GM12878 (cell line): ENCODE measurements at regions not wholly inside any gene's neighbourhood (a gene's known extent, or its start where the extent isn't known, plus 50 kb on each side); places are given as distances from the start of the nearest gene placed in this dataset.

Source experiments
- ATAC-seq: fragments of 200-7000 bp; cut with Tn5 transposase; 3 replicates; pipeline ENCODE4 v1.9.1; 2020; ENCODE audit warnings: mild to moderate bottlenecking, moderate library complexity
- BruUV-seq: library from RNA; stranded (reverse); fragments of 400-500 nt; replicated peaks from 2 replicates; lab custom pipeline; 2021; lab: Mats Ljungman, UMichigan
- CTCF ChIA-PET: fragments of 300-600 bp; sonication (Branson Sonifier 250); formaldehyde crosslinking; extraction: SDS; loops from one replicate; lab custom pipeline; 2021; ENCODE audit warnings: inconsistent platforms; lab: Yijun Ruan, JAX
- POLR2A ChIA-PET: fragments of 350-600 bp; formaldehyde crosslinking; extraction: SDS; loops from one replicate; lab custom pipeline; 2021; ENCODE audit warnings: inconsistent platforms; lab: Charles Lee
- RAD21 ChIA-PET: fragments of 300-600 bp; sonication (Branson Sonifier 250); formaldehyde crosslinking; loops from one replicate; lab custom pipeline; 2023; ENCODE audit warnings: antibody characterized with exemption; ENCODE audit not compliant: unreplicated experiment; lab: Charles Lee
- SMC1A ChIA-PET: fragments of 300-600 bp; sonication (Branson Sonifier 250); formaldehyde crosslinking; loops from one replicate; lab custom pipeline; 2023; ENCODE audit not compliant: unreplicated experiment, uncharacterized antibody; lab: Charles Lee
- DNase-seq: peaks from one replicate; pipeline ENCODE4 v3.0.0-alpha.2; 2011; ENCODE audit warnings: low read depth, low spot score
- FAIRE-seq: peaks from 3 replicates; lab custom pipeline; 2011; peaks lifted over from hg19 to GRCh38; lab: Jason Lieb, UNC
- H2AFZ ChIP-seq: 2 replicates; pipeline ENCODE4 v1.6.0; 2011; ENCODE audit warnings: low read depth, low read length, control low read depth; ENCODE audit not compliant: control insufficient read depth
- H3K27ac ChIP-seq: 2 replicates; pipeline ENCODE4 v1.5.1; 2011; ENCODE audit warnings: control low read depth; ENCODE audit not compliant: control insufficient read depth, insufficient read depth
- H3K27me3 ChIP-seq, 2 experiments: replicated peaks in 1 of 2; 2 replicates each; pipeline versions ENCODE4 v1.6.0 to v1.6.1; 2011; ENCODE audit warnings: low read length in 1 of 2; ENCODE audit not compliant: control insufficient read depth in 2 of 2, insufficient read depth in 2 of 2
- H3K36me3 ChIP-seq, 2 experiments: 2 replicates each; pipeline ENCODE4 v1.5.1; 2011; ENCODE audit warnings: low read length in 1 of 2; ENCODE audit not compliant: control insufficient read depth in 2 of 2, insufficient read depth in 2 of 2
- H3K4me1 ChIP-seq: 2 replicates; pipeline ENCODE4 v1.6.1; 2011; ENCODE audit warnings: mild to moderate bottlenecking, low read length, moderate library complexity, mixed read lengths; ENCODE audit not compliant: control insufficient read depth, insufficient read depth
- H3K4me2 ChIP-seq: 2 replicates; pipeline ENCODE4 v1.6.0; 2011; ENCODE audit warnings: control low read depth; ENCODE audit not compliant: control insufficient read depth, insufficient read depth
- H3K4me3 ChIP-seq: fragments of 200-600 bp; sonication (generic); 2 replicates; pipeline ENCODE4 v1.5.1; 2016
- H3K79me2 ChIP-seq: 2 replicates; pipeline ENCODE4 v1.6.0; 2011; ENCODE audit warnings: low read length; ENCODE audit not compliant: control insufficient read depth, insufficient read depth
- H3K9ac ChIP-seq: 2 replicates; pipeline ENCODE4 v1.8.0; 2011; ENCODE audit warnings: low read length, control low read depth, mixed read lengths; ENCODE audit not compliant: control insufficient read depth, insufficient read depth
- H3K9me3 ChIP-seq: replicated peaks from 3 replicates; pipeline ENCODE4 v1.5.1; 2011; ENCODE audit warnings: mild to moderate bottlenecking, low read length; ENCODE audit not compliant: control insufficient read depth, insufficient read depth
- H4K20me1 ChIP-seq: 2 replicates; pipeline ENCODE4 v1.6.0; 2011; ENCODE audit not compliant: control insufficient read depth, insufficient read depth
- NR2C1 ChIP-seq: fragments of 450-650 bp; IDR thresholded peaks from 2 replicates; pipeline ENCODE4 v1.6.1; 2017; ENCODE audit warnings: antibody characterized with exemption, mild to moderate bottlenecking, moderate library complexity
- SREBF2 ChIP-seq: IDR thresholded peaks from 2 replicates; pipeline ENCODE4 v1.6.1; 2012; ENCODE audit warnings: mild to moderate bottlenecking, low read length
- WGBS: methylation state at CpG from one replicate; pipeline ENCODE4 v1.1.6; 2016; ENCODE audit warnings: low lambda C conversion rate; ENCODE audit not compliant: insufficient replicate concordance, insufficient coverage; ENCODE audit errors: missing lambda C conversion rate; 5-methylcytosine and 5-hydroxymethylcytosine counted together
- in situ Hi-C: fragments of 300-500 bp; cut with MboI; formaldehyde crosslinking; loops from 9 replicates; pipeline ENCODE4 v1.14.3; 2018; ENCODE audit warnings: mixed read lengths
- intact Hi-C: fragments of 100-400 bp; cut with micrococcal nuclease; formaldehyde crosslinking; loops from one replicate; pipeline ENCODE4 v1.14.2; 2022; ENCODE audit not compliant: unreplicated experiment
- TF ChIP-seq, protein P1 (sequence below): fragments of 450-650 bp; IDR thresholded peaks from 2 replicates; pipeline ENCODE4 v1.6.1; 2018; ENCODE audit warnings: borderline replicate concordance, mild to moderate bottlenecking; ENCODE audit not compliant: partially characterized antibody
- TF ChIP-seq, protein P2 (sequence below): fragments of 450-650 bp; IDR thresholded peaks from 2 replicates; pipeline ENCODE4 v1.6.1; 2017; ENCODE audit warnings: mild to moderate bottlenecking

DNA sequence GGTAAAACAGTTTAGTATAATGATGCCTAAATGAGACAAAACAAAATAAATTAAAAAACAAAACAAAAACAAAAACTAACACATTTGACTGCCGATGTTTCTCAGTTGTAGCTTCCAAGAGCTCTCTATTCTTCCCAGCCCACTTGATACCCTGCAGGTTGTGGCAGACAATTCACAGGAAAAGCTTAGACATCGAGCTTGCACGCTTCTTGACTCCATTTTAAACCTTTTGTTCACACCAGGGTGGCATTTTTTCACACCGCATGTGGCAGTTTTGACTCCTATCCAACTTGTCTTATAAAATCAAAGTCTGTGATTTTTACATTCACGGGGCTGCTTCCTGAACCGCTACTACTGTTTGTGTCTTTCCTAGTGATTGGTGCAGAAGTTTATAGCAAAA lies 575.9 kb downstream of the USP25 start:
- no peak for TF ChIP-seq SREBF2
- TF ChIP-seq NR2C1 = no peak
- TF ChIP-seq, protein P1, sequence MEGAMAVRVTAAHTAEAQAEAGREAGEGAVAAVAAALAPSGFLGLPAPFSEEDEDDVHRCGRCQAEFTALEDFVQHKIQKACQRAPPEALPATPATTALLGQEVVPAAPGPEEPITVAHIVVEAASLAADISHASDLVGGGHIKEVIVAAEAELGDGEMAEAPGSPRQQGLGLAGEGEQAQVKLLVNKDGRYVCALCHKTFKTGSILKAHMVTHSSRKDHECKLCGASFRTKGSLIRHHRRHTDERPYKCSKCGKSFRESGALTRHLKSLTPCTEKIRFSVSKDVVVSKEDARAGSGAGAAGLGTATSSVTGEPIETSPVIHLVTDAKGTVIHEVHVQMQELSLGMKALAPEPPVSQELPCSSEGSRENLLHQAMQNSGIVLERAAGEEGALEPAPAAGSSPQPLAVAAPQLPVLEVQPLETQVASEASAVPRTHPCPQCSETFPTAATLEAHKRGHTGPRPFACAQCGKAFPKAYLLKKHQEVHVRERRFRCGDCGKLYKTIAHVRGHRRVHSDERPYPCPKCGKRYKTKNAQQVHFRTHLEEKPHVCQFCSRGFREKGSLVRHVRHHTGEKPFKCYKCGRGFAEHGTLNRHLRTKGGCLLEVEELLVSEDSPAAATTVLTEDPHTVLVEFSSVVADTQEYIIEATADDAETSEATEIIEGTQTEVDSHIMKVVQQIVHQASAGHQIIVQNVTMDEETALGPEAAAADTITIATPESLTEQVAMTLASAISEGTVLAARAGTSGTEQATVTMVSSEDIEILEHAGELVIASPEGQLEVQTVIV = no peak
- ATAC-seq (no peak), DNase-seq (no peak), FAIRE-seq (no peak)
- intact Hi-C loops = no loop called here
- POLR2A ChIA-PET = no interaction called here
- CTCF ChIA-PET = no interaction called here
- H4K20me1 ChIP-seq = no peaks in the 10 kb centered on the region
- WGBS = 43% methylated on average over 6 of the region's 6 CpGs
- no peaks in the 10 kb centered on the region for H3K4me1 ChIP-seq
- no peak overlapping the region for H3K27ac ChIP-seq
- no peaks in the 10 kb centered on the region for H3K27me3 ChIP-seq
- H3K4me2 ChIP-seq = no peak overlapping the region
- H3K79me2 ChIP-seq = no peaks in the 10 kb centered on the region
- no peak overlapping the region for H3K9ac ChIP-seq
- no peaks in the 10 kb centered on the region for H3K36me3 ChIP-seq
- RAD21 ChIA-PET = no interaction called here
- SMC1A ChIA-PET = interaction anchor here (0.6 to 0.7 kb wide), 2 partner anchors 116 to 1945 kb away, joined by 4 read pairs; no protein-coding TSS in a partner anchor
- in situ Hi-C loops = no loop called here
- no peak overlapping the region for H3K4me3 ChIP-seq
- no peak overlapping the region for H2AFZ ChIP-seq
- BruUV-seq = no TSS peak
- H3K9me3 ChIP-seq = no peaks in the 10 kb centered on the region

DNA sequence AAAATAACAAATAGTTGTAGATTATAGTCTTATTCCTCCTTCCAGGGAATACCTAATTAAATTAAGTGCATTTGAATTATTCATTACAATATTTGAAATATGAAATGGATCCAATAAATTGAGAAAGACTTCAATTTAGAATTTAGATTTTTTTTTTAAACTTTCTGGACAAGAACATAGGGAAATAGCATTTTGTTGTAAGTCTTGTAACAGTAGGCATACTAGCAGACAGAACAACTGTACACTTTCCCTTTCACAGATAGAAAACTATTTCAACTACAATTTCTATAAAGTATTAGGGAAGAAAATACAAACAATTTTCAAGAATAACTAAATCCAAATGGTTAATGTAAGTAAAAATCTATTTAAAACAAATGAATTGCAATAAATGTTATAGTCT lies 577.5 kb downstream of the USP25 start:
- ChIA-PET CTCF (no interaction called here), SMC1A (no interaction called here)
- FAIRE-seq = no peak

More for the DNA sequence above, 577.5 kb downstream of the USP25 start:
- DNase-seq = no peak
- intact Hi-C loops = no loop called here
- no TSS peak for BruUV-seq
- no peak overlapping the region for H3K9ac ChIP-seq
- H3K27ac ChIP-seq = no peak overlapping the region
- no peaks in the 10 kb centered on the region for H3K27me3 ChIP-seq
- H3K36me3 ChIP-seq = no peaks in the 10 kb centered on the region
- in situ Hi-C loops = no loop called here
- H3K4me1 ChIP-seq = no peaks in the 10 kb centered on the region
- no peaks in the 10 kb centered on the region for H3K9me3 ChIP-seq
- no peak overlapping the region for H3K4me3 ChIP-seq
- no peaks in the 10 kb centered on the region for H4K20me1 ChIP-seq
- no peak overlapping the region for H2AFZ ChIP-seq
- TF ChIP-seq, protein P2, sequence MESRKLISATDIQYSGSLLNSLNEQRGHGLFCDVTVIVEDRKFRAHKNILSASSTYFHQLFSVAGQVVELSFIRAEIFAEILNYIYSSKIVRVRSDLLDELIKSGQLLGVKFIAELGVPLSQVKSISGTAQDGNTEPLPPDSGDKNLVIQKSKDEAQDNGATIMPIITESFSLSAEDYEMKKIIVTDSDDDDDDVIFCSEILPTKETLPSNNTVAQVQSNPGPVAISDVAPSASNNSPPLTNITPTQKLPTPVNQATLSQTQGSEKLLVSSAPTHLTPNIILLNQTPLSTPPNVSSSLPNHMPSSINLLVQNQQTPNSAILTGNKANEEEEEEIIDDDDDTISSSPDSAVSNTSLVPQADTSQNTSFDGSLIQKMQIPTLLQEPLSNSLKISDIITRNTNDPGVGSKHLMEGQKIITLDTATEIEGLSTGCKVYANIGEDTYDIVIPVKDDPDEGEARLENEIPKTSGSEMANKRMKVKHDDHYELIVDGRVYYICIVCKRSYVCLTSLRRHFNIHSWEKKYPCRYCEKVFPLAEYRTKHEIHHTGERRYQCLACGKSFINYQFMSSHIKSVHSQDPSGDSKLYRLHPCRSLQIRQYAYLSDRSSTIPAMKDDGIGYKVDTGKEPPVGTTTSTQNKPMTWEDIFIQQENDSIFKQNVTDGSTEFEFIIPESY = no peak
- H3K79me2 ChIP-seq = no peaks in the 10 kb centered on the region
- ChIA-PET POLR2A (no interaction called here), RAD21 (no interaction called here)
- no peak for ATAC-seq
- H3K4me2 ChIP-seq = no peak overlapping the region
